SK-N-MC (cell line): ENCODE measurements at regions not wholly inside any gene's neighbourhood (a gene's known extent, or its start where the extent isn't known, plus 50 kb on each side); places are given as distances from the start of the nearest gene placed in this dataset.

ENCODE experiments used
- EZH2 ChIP-seq: fragments of 200-600 bp; sonication (generic); IDR thresholded peaks from one replicate; pipeline ENCODE4 v1.6.1; 2017; ENCODE audit warnings: antibody characterized with exemption
- FOXP2 ChIP-seq: optimal IDR thresholded peaks from 2 replicates; pipeline ENCODE3; 2011; ENCODE audit warnings: mild to moderate bottlenecking, moderate library complexity; ENCODE audit not compliant: insufficient read depth; ENCODE audit errors: extremely low read length, control extremely low read depth
- POLR2AphosphoS5 ChIP-seq: IDR thresholded peaks from 2 replicates; pipeline ENCODE4 v1.6.1; 2012; ENCODE audit warnings: mild to moderate bottlenecking, low read depth, low read length, borderline replicate concordance

GRCh38 chr10:28479425-28479865 is 53.5 kb upstream of the WAC start:
- no peak for TF ChIP-seq FOXP2
- no peak for TF ChIP-seq EZH2
- TF ChIP-seq POLR2AphosphoS5 = no peak
